Testis (tissue), 2 donors: ENCODE measurements at regions not wholly inside any gene's neighbourhood (a gene's known extent, or its start where the extent isn't known, plus 50 kb on each side); places are given as distances from the start of the nearest gene placed in this dataset.

ENCODE experiments used
- DNase-seq: peaks from one replicate; pipeline ENCODE4 v3.0.0-alpha.2; 2019
- H3K27ac ChIP-seq, 2 donors: fragments of 200-600 bp; sonication (generic); one replicate each; pipeline ENCODE4 v1.5.1; 2019
- H3K27me3 ChIP-seq: fragments of 200-600 bp; sonication (generic); one replicate; pipeline ENCODE4 v1.5.1; 2019
- H3K36me3 ChIP-seq: fragments of 200-600 bp; sonication (generic); one replicate; pipeline ENCODE4 v1.5.1; 2017; ENCODE audit warnings: low read depth; ENCODE audit errors: missing control alignments
- H3K4me1 ChIP-seq: fragments of 200-600 bp; sonication (generic); one replicate; pipeline ENCODE4 v1.5.1; 2019
- H3K4me3 ChIP-seq, 2 donors: fragments of 200-600 bp; sonication (generic); one replicate each; pipeline ENCODE4 v1.5.1; 2017 to 2019
- H3K9me3 ChIP-seq: fragments of 200-600 bp; sonication (generic); one replicate; pipeline ENCODE4 v1.5.1; 2017
- POLR2A ChIP-seq: fragments of 450-650 bp; IDR thresholded peaks from one replicate; pipeline ENCODE4 v1.6.1; 2017; ENCODE audit warnings: antibody characterized with exemption, mild to moderate bottlenecking, moderate library complexity
- WGBS, 2 donors: methylation state at CpG; one replicate each; pipeline ENCODE4 v1.1.5; 2018; 5-methylcytosine and 5-hydroxymethylcytosine counted together
- intact Hi-C: fragments of 100-400 bp; cut with DNase I; formaldehyde crosslinking; loops from one replicate; pipeline ENCODE4 v1.15.1; 2023; ENCODE audit warnings: low total_unique reads
- TF ChIP-seq, protein P1 (sequence below), 3 experiments: fragments of 450-650 bp in 2 of 3; fragments of 200-600 bp in 1 of 3; sonication (generic) in 1 of 3; IDR thresholded peaks; one replicate each; pipeline ENCODE4 v1.5.1; 2016 to 2019; ENCODE audit warnings: antibody characterized with exemption in 3 of 3, mild to moderate bottlenecking in 2 of 3, moderate library complexity in 1 of 3

GRCh38 chr7:23887660-23888059, 177.6 kb downstream of the STK31 start:
- 57 to 64% methylated on average over 2 of the region's 2 CpGs for WGBS, 2 donors
- intact Hi-C loops = no loop called here
- DNase-seq = no peak

DNA sequence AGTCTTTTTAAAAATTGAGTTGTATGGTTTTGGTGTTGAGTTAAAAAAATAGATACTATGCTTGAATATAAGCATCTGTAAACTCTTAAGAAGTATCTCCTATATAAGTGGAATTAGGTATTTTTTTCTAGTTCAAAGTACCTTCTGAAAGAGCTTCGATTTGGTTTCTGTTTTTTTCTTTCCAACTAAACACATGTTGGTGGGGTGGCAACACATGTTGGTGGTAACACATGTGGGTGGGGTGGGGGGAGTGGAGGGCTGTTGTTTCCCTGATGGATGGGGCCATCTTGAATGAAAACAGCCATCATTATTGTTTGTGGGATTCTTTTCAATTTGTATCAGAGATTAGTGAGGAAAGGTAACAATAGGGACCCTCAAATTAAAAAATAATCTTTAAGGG, 178.9 kb downstream of the STK31 start:
- Histone ChIP-seq H3K36me3 (no peaks in the 10 kb centered on the region), H3K27ac (no peak overlapping the region), H3K4me1 (no peaks in the 10 kb centered on the region), H3K9me3 (no peaks in the 10 kb centered on the region), H3K4me3 (no peak overlapping the region), H3K27me3 (no peaks in the 10 kb centered on the region)
- intact Hi-C loops = no loop called here
- no peak for DNase-seq
- 76 to 79% methylated on average over 1 of the region's 1 CpG for WGBS, 2 donors
- TF ChIP-seq, protein P1, sequence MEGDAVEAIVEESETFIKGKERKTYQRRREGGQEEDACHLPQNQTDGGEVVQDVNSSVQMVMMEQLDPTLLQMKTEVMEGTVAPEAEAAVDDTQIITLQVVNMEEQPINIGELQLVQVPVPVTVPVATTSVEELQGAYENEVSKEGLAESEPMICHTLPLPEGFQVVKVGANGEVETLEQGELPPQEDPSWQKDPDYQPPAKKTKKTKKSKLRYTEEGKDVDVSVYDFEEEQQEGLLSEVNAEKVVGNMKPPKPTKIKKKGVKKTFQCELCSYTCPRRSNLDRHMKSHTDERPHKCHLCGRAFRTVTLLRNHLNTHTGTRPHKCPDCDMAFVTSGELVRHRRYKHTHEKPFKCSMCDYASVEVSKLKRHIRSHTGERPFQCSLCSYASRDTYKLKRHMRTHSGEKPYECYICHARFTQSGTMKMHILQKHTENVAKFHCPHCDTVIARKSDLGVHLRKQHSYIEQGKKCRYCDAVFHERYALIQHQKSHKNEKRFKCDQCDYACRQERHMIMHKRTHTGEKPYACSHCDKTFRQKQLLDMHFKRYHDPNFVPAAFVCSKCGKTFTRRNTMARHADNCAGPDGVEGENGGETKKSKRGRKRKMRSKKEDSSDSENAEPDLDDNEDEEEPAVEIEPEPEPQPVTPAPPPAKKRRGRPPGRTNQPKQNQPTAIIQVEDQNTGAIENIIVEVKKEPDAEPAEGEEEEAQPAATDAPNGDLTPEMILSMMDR (IDR thresholded peaks at IDR 0.05) = no peak
- no peak for TF ChIP-seq POLR2A

More at GRCh38 chr7:23887660-23888059, 177.6 kb downstream of the STK31 start:
- Histone ChIP-seq H3K4me3 (no peak overlapping the region), H3K27me3 (no peaks in the 10 kb centered on the region), H3K4me1 (no peaks in the 10 kb centered on the region), H3K9me3 (no peaks in the 10 kb centered on the region), H3K36me3 (no peaks in the 10 kb centered on the region), H3K27ac (no peak overlapping the region)
- TF ChIP-seq POLR2A = no peak
- TF ChIP-seq, protein P1 (IDR thresholded peaks at IDR 0.05) = no peak

DNA sequence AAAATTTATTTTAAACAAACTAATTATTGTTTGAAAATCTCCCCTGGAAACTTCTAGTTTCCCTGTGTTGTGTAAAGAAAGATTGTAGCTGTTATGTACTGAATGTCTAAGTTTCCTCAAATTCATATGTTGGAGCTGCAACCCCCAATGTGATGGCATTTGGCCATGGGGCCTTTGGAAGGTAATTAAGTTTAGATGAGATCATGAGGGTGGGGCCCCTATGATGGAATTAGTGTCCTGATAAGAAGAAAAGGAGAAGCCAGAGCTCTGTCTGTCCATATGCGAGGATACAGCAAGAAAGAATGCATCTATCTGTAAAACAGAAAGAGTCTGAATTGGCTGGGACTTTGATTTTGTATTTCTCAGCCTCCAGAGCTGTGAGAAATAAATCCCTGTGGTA, 179.5 kb downstream of the STK31 start:
- Histone ChIP-seq H3K4me3 (no peak overlapping the region), H3K36me3 (no peaks in the 10 kb centered on the region), H3K9me3 (no peaks in the 10 kb centered on the region), H3K27me3 (no peaks in the 10 kb centered on the region), H3K4me1 (no peaks in the 10 kb centered on the region), H3K27ac (no peak overlapping the region)
- DNase-seq = no peak
- 90 to 94% methylated on average over 1 of the region's 1 CpG for WGBS, 2 donors
- intact Hi-C loops = no loop called here
- TF ChIP-seq POLR2A = no peak

- no peak for TF ChIP-seq POLR2A
- TF ChIP-seq, protein P1 (IDR thresholded peaks at IDR 0.05) = no peak
- intact Hi-C loops = no loop called here
- Histone ChIP-seq H3K4me3 (no peak overlapping the region), H3K27ac (no peak overlapping the region), H3K27me3 (no peaks in the 10 kb centered on the region), H3K36me3 (no peaks in the 10 kb centered on the region), H3K9me3 (no peaks in the 10 kb centered on the region), H3K4me1 (no peaks in the 10 kb centered on the region)
- DNase-seq = no peak
- 62 to 70% methylated on average over 1 of the region's 1 CpG for WGBS, 2 donors
Observed at GRCh38 chr7:23892019-23892418, 182.0 kb downstream of the STK31 start.

GRCh38 chr7:23893176-23893941, 183.3 kb downstream of the STK31 start:
- no peaks in the 10 kb centered on the region for H3K9me3 ChIP-seq
- DNase-seq = no peak
- no peak for TF ChIP-seq POLR2A
- TF ChIP-seq, protein P1 (IDR thresholded peaks at IDR 0.05) = no peak

More at GRCh38 chr7:23893176-23893941, 183.3 kb downstream of the STK31 start:
- H3K4me1 ChIP-seq = no peaks in the 10 kb centered on the region
- WGBS, 2 donors = 65 to 70% methylated on average over 7 of the region's 7 CpGs
- no peak overlapping the region for H3K27ac ChIP-seq
- no peaks in the 10 kb centered on the region for H3K27me3 ChIP-seq
- H3K36me3 ChIP-seq = no peaks in the 10 kb centered on the region
- intact Hi-C loops = no loop called here
- H3K4me3 ChIP-seq = no peak overlapping the region
